ENCODE measurements at regions not wholly inside any gene's neighbourhood (a gene's known extent, or its start where the extent isn't known, plus 50 kb on each side); places are given as distances from the start of the nearest gene placed in this dataset.

DNA sequence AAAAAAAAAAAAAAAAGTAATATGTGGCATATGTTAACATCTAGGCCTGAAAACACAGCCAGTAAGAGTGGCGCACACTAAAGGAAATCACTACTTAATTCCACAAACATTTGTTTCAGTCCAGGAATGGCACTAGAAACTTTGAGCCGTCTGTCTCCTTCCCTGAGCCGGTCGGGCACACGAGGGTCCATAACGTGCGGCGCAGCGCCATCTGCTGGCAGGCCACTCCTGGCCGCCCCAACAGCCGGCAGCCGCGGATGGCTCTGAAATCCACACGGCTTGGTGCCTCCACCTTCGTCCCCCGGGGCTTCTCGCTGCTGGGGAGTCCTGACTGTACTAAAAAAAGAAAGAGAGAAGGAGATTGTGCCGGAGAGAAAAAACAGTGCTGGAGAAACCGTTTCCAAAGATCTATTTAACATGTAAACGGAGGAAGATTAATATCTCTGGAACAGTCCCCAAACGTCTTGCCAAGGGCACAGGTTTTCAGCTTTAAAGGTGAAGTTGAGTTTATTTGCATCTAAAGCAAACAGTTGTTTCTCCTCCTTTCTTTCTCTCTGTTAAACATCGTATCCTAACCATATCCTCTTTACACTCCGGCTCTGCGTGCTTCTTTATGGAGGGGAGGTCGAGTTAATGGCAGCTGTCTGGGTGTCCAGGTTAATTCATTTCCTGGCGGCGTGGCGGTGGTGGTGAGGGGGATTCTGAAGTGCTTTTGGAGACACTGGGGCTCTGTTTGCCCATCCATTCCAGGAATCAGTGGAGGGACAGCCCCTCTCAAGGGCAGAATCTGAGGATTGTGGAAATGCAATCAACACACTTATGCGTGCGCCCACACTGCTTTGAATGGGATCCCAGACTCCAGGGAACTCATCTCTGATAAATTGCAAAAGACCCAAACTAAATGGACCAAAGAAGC, 611.3 kb upstream of the SALL1 start:
- peak; percentile 47 to 65 for DNase-seq

DNA sequence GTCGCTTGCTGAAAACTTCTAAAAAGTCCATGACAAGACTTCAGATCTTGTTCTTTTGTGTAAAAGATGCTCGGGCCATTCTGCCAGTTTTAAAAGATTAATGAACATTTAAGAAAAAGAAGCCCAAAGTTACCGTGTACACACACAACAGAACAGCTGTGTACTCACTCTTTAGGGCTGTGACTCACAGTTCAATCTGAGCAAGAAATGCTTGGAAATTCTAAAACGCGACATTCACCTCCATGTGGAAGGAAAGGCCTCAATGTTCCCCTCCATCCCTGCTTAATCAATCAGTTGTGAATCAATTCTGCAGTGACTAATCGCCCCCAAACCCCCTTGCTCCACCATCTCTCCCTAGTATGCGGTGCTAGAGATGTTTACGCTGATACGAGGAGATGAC, 609.9 kb upstream of the SALL1 start:
- no peak for DNase-seq

DNA sequence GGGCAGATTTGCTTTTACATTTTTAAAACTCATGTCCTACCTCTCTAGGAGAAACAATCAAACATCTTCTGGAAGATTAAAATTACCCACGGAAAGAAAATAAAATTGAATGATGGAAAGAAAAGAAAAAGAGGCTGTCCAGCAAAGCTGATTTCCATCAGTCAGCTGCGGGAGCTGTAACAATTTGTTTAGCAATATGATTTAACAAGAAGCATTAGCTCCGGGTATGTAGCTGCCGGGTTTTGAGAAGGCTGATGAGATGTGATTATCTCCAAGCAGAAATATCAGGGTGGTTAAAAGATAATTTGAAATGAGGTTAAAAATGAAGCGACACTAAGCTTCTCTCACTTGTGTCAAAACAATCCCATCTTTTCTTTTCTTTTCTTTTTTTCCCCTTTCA, 608.9 kb upstream of the SALL1 start:
- no peak for DNase-seq

DNA sequence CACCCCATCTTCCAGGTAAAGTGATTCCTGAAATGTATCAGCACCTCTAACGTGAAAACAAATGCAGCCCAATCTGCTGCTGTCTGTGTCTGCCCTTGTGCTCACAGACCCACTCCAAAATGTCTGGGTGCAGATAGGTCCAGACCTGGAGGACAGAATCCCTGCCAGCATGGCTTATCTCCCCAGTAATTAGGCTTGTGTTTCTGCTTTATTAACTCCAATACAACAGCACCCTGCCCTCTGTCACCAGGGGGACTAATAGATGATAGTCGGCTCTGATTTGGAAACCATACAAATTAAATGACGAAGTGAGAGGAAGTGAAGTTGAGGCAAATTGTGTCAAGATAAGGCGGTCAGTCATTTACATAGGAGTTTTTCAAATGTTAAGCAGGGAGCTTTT, 608.3 kb upstream of the SALL1 start:
- no peak for DNase-seq

DNA sequence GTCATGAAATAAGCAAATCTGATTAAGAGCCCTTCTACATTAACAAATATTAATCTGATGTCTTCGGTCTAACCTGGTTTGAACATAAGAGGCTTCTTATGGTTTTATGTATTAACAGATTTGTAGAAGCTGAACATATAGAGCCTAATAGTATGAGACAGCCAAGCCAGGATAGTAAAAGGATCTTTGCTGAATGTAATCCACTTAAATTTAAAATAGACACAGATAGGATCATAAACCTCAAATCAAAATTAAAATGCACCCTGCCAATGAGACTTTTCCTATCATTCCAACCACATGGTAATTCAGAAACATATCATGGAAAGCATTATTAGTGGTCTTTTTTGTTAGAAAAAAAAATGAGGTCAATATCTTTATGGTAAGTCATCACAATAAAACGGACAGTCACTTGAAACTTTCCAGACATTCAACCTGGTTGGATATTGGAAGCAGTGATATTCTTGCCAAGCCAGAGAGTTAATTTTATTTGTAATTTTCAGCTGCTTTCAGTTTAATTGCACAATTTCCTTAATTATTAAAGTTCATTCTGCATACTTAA, 606.9 kb upstream of the SALL1 start:
- DNase-seq: no peak

DNA sequence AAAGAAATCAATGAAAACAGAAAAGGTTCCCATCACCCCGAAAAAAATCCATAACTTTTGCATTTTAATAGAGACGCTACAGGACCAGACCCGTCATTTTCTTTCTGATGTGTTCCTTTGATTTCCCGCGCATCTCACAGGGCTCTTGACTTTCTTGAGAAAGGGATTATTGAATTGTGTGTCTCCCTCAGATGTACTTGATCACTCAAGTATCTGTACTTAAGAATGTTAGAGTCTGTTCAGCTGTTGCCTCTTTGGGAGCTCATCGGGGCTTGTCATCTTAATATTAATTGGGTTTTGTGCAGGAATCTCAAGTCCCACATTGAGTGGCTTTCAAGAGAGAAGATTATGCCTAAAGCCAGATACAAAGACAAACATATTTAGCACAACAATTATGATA, 606.4 kb upstream of the SALL1 start:
- no peak for DNase-seq

DNA sequence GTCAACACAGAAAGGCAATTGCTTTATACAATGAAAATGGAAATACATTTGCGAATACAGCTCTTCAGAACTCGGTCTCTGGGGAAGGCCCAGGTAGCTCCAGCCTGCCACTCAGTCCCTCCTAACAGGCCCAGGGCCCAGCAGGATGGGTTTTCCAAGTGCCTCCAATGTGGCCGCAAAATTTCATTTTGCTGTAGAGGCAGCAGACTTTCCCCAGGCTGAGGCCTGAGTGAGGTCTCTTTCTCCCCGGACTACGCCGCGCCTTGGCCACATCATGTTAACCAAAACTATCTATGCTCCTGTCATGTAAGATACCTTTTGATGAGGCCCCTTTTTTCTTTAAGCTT, 606.0 kb upstream of the SALL1 start:
- no peak for DNase-seq

DNA sequence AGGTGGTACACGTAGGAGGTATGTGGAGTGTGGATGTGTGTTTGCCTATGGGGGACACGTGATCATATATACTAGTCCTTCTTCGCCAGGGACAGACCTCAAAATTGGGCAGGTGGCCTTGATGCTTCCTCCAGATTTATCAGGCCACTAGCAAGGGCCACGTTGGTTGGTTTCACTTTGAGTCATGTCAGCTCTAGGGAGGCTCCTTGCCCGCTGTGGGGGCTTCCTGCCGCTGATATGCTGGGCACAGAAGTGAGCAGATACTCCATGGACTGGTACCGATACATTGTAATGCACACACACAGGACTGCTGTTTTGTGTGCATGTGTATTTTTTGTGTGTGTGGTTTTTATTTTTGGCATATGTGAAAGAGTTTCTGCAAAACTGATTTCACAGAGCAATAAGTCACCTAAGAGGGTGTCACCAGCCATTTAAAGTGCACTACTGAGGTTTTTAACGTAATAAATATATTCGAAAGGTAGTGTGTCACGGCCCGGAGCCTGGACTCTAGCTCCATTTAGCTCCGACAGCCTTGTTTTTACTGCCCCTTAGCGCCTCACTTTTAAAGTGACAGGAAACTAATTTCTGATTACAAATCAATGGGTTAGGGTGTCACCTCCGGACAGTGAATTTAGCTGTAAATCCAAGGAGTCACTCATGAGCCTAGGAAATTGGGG, 605.5 kb upstream of the SALL1 start:
- no peak for DNase-seq

DNA sequence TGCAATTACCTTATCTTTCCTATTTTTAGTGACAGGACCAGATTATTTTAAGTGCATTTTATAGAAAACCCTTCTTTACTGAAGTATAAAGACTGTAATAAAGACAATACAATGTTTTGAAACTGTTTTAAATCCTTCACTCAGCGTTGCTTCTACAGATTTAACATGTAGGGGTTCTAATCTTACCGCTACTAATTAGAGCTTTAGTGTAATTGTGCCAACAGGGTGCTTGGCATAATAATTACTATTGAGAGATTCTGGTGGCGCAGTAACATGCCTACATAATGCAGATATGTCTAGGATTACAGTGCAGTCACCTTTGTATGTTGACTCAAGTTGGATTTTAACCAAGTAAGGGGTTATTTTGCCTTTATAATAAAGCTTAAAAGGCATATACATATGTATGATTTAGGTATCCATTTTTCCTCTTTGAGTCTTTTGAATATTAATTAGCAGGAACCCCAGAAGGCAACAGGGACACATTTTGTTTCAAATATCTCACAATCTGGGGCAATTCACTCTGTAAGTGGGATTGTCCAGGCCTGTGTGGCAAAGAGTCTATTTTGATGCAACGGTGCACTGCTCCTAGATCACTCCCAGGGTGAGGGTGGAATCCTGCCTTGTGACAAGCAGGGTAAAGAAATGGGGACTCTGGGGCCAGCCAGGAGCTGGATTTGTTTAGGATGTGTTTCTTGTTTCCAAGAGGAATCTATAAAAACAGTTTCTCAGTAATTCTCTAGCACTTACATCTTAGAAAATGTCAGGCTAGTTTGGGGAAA, 604.7 kb upstream of the SALL1 start:
- no peak for DNase-seq

DNA sequence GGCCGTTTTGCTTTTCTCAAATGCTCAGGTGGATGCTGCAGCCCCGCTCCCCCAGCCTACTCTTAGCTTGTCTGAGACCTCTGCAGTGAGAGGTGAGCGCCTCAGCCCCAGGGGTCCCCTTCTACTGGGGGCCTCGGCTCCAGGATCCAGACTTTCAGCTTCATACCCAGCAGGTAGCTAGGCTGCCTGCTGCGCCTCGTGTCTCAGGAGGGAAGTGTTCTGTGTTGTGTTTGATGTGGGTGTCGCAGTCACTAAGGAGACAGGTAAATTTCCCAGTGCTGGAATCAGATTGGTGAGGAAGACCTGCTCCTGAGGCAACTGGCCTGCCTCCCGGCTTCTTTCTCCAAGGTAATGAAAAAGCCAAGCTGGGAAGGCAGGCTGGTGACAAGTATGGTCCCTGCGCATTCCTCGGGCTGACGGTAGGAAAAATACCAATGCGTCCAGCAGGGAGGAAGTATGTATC, 604.0 kb upstream of the SALL1 start:
- no peak for DNase-seq

DNA sequence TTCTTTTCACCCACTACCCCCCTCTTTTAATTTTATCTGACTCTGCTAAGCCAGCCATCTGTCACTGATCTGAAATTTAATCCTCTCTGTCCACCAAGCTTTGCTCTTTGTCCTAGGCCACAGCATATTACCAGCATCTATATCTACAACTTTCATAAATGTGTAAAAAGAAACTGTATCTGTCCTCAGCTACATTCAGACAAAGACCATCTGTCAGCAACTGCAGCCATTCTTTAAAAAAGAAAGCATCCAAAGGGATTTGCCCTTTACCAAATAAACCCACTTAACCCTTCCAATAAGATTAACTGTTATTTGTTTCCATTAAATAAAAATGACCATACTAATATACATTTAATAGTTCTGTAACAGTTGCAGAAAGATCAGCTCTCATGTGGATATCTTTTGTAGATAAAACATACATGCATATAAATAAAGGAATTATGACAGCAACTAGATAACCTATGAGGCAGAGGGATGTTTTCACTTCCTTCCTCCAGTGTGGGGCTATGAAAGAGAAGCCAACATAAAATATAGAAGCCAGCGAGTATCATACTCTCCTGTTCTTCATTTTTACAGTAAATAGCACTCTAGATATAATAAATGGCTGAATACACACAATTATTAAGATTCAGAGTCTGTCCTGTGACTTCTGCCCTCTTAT, 602.5 kb upstream of the SALL1 start:
- DNase-seq: no peak

DNA sequence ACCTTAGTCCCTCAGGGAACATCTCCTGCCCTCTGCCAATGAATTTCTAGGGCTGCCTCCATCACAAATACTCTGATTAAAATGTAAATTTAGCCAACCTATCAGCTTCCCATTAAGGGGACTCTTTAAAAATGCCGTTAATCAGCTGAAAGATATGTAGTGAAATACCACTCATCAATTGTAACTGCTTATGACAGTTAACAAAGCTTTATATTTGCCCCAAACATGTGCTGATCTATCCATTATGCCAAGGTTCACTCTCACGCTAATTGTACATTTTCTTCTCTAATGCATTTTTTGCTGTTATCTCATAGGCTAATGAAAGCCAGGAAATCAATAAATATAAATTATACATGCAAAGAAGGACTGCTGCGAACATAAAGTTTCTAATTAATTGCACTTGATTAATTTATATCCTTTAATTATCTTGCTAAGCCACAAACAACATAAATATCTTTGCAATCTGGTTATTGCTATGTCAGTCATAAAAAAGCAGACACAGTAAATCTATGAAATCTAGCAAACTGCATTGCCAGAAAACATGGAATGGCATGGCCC, 601.4 kb upstream of the SALL1 start:
- DNase-seq: no peak

DNA sequence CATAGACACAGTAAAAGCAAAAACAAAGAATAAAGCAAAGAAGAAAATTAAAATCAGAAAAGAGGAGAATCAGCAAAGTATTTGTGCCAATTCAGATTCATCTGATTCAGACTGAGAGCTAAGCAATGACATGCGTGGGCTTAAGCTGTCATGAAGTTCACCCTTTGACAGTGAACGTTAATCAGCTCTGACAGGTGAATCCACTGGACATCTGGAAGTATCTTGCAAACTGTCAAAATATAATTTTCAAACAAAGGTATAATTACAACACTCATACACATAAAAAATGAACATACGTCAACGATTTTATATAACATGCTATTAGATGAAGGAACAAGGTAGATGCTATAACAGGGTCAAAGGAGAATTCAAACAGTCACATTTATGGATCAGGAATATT, 596.3 kb upstream of the SALL1 start:
- DNase-seq: no peak

DNA sequence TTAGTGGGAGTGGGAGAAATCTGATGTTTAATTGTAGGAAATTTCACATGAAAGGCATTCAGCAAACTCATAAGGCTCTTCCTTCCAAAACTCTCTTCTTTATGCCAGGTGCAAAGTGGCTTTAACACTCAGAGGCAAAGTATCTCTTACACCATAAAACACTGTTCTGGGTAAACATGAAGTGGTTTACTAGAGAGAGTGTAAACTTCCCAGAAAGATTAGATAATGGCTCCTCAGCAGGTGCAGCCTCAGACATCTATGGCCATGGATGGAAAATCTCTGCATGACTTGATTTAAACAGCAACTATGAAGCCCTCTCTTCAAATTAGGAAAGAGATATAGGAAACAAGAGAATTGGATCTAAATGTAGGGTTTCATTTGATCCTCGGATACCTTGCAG, 583.1 kb upstream of the SALL1 start:
- DNase-seq: no peak

DNA sequence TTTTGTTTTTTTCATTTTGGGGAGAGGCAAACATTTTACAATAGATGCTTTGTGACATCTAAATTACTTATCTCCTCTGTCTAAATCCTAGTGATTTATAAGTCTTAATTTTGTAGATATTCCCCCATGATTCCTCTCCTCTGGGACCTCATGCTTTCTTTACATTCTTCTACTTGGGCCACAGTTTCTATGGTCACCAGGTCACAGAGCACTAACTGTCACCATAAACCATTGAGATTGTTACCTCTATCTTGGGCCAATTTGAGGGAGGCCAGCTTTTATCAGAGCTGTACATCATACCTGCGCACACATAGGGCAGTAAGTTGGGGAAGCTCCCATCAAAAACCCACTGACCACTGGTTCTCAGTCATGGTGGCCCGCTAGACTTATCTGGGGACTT, 582.1 kb upstream of the SALL1 start:
- no peak for DNase-seq

DNA sequence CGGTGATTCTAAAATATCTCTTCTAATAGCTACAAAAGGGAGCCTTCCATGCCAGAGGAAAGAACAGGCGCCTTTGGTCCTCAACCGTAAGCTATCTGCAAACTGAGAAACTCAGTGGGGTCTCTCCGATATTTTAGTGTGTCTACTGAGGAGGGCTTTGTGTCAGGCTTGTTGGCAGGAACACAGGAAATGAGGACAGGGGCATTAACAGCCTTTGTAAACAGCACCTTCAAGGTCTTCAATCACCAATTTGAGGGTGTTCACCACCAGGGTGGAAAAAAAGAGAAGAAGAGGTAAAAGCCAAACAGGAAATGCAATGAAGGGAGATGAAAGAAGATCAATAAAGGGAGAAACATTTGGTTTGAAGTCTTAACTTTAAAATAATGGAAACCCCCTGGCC, 580.1 kb upstream of the SALL1 start:
- DNase-seq: no peak

DNA sequence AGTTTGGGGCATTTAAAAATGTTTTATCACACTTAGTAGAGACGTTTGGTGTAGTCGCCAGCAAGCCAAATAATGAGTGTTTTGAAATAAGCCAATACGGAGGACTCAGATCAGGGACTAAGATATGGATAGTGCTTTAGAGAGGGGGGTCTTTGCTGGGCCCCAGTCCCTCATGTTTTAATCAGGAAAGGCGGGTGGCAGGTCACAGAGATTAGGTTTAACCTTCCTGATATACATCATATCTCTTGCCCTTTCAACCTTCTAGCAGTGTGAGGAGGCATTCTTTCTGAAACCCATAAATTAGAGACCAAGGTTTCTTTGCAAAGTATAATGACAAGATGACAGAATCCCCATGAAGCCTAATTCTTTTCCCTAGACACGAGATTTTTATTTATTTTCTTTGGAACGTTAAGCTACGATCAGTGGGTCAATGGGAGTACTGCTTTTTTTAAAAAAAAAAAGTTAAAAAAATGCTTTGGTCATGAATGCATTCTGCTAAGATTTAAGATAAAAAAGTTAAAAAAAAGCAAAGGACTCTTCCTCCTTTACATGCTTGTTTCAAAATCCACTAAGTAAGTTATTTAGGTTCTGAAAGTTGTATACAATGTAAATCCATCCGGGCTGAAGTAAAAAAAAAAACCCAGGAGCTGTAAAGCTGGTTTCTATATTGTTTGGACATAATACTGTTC, 572.1 kb upstream of the SALL1 start:
- DNase-seq: no peak

DNA sequence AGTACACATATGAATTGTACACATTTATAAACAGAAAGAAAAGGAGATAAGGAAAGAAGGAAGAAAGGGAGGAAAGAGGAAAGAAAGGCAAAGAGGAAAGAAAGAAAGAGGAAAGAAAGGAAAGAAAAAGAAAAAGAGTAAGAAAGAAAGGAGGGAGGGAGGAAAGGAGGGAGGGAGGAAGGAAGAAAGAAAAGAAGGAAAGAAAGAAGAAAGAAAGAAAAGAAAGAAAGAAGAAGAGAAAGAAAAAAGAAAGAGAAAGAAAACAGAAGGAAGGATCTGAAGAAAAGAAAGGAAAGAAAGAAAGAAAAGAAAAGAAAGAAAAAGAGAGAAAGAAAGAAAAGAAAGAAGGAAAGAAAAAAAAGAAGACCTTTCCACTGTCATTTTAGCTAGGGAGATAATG, 571.4 kb upstream of the SALL1 start:
- no peak for DNase-seq

DNA sequence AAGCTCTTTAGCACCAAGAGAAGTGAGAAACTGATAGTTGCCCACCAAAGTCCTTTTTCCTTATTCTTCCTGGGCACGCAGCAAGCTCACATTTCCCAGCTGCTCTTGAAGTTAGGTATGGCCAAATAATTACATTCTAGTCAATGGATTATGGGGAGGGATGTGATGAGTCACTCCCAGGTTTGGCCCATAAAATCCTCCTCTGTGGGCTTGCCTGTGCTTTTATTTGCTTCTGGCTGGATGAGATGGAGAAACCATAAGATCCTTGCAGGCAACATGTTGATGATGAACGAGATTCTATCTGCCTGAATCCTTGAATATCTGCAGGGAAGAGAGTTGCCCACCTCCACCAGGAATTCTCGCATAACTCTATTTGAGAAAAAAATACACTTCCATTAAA, 568.3 kb upstream of the SALL1 start:
- DNase-seq: no peak

DNA sequence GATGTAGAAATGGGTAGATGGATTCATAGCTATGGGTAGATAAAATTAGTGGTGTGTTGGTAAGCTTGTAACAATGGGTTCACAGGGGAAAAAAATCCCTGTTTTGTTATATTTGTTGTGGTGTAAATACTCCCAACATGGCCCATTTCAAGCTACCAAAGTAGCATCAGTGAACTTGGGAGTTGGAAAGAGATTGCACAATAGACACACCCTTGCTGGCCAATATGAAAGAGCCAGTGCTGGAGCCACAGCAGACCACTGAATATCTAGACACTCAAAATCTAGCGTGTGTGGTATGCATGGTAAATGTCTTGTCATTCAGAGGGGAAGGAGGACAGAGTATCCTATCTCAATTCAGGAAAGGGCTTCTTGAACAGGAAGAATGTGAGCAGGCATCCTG, 565.1 kb upstream of the SALL1 start:
- no peak for DNase-seq

DNA sequence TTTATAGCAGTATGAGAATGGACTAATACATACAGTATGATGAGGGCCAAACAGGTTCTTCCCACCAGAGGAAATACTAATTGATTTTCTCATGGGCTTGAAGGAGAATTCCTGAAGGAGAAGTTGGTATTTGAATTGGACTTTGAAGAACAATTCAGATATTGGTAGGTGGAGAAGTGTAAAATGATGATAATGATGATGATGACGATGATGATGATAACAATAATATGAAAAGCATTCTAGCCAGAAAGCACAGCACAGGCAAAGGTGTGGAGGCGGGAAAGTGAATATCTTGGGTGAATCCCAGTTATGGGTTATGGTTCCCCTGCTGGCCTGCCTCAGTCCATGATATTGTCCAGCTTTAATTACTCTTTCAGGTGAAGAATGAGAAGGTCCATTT, 562.4 kb upstream of the SALL1 start:
- no peak for DNase-seq
